ENCODE measurements at regions not wholly inside any gene's neighbourhood (a gene's known extent, or its start where the extent isn't known, plus 50 kb on each side); places are given as distances from the start of the nearest gene placed in this dataset.
"Not testable (repeated sequence)": the region's sequence is repeated elsewhere in the genome, so short reads cannot be mapped to it uniquely, and the experiment has no call there.

DNA sequence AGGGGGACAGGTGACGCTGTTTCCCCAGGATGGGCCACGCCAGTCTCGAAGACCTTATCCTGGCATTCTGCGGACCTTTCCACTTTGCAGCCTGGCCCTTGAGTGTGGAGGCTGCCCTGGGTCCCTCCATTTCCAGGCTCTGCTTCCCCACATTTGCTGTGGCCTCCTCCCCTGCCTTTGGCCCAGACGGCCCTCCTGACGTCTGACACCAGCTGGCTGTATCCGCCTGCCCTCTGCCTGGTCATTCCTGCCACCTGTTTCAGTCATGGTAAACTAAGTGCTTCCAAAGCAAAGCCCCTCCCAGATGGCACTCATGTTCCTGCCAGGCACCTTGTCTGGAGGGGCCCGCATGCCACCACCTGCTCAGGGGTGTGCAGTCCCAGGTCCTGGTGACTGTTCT lies 95.1 kb downstream of the ASB1 start:
- DNase-seq: no peak

- DNase-seq: no peak
Measured at GRCh38 chr2:238523158-238524110, 96.7 kb downstream of the ASB1 start.

DNA sequence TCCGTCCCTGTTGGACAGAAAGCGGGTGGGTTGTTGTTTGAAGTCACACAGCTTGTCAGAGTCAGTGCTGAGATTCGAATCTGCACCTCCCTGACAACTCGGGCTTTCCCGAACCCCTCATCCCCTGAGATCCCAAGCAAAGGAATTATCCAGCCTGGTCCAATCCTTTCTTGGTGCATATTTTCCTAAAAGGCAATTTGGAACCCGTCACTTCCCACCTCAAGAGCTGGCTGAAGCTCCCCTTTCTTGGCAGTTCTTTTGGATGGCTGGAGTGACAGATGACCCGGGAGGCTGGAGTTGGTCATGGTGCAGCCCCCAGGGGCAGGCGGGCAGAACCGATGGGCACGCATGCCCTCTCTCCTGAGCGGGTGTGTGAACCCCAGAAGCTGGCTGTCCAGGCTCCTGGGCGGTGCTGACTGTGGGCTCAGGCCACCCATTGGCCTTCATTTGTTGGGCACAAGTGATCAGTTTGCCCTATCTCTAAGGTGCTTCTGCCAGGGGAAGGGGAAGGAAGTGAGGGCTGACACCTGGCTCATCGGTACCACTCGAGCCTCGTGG lies 97.8 kb downstream of the ASB1 start:
- DNase-seq: no peak

GRCh38 chr2:238525990-238526389 lies 99.3 kb downstream of the ASB1 start:
- DNase-seq: peak; percentile 31

- DNase-seq: no peak
Measured at GRCh38 chr2:238527565-238527964, 100.8 kb downstream of the ASB1 start.

DNA sequence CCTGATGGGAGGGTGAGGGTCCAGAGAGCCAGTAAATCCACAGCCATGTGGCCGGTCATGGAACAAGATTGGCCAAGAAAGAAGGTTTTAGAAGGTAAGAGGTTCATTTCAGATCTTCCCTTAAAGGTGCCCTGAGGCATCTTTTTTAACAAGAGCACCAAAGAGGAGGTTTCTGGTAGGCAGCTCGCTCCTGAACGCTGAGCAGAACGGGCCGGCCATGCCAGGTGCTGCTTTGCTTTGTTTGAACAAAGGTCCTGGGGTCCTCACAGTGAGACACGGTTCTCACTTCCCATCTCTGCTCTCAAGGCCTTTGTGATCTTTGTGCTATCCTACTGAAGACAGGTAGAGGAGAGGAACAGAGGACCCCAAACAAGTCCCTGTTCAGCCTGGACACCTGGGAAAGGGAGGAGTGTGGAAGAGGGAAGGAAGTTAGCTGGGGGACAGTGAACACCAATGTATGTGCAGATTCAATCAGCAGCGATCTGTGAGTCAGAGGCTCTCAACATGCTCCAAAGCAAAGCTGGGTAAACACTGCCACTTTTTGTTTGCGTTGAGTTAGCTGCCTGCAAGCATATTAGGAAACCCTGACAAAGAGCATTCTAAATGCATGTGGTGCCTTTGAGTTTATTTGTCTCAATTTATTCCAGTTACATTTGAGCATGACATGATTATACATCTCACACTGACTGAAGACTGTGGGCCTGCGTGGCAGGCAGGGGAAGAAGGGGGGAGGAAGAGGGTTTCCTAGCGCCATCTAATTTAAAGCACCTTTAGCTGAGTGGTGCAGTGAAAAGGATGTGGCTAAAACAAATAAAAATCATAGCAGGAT lies 102.4 kb downstream of the ASB1 start:
- no peak for DNase-seq

DNA sequence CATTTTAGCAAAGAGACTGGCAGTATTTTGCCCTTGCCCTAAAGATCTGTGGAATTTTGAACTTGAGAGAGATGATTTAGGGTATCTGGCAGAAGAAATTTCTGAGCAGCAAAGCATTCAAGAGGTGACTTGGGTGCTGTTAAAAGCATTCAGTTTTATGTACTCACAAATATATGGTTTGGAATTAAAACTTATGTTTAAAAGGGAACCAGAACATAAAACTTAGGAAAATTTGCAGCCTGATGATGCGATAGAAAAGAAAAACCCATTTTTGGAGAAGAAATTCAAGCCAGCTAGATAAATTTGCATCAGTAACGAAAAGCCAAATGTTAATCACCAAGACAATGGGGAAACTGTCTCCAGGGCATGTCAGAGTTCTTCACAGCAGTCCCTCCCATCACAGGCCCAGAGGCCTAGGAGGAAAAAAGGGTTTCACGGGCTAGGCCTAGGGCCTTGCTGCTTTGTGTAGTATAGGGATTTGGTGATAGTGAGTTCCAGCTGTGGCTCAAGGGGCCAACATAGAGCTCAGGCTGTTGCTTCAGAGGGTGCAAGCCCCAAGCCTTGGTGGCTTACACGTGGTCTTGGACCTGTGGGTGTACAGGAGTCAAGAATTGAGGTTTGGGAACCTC lies 104.4 kb downstream of the ASB1 start:
- not testable (repeated sequence) for DNase-seq

DNA sequence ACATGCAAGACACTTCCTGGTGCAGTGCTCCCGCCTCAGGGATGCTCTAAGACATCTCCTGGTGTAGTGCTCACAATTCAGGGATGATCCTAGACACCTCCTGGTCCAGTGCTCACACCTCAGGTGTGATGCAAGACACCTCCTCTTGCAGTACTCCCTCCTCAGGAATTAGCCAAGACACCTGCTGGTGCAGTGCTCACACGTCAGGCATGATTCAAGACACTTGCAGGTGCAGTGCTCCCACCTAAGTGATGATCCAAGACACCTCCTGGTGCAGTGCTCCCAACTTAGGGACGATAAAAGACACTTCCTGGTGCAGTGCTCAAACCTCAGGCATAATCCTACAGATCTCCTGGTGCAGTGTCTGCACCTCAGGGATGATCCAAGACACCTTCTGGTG lies 117.0 kb downstream of the ASB1 start:
- DNase-seq: not testable (repeated sequence)

DNA sequence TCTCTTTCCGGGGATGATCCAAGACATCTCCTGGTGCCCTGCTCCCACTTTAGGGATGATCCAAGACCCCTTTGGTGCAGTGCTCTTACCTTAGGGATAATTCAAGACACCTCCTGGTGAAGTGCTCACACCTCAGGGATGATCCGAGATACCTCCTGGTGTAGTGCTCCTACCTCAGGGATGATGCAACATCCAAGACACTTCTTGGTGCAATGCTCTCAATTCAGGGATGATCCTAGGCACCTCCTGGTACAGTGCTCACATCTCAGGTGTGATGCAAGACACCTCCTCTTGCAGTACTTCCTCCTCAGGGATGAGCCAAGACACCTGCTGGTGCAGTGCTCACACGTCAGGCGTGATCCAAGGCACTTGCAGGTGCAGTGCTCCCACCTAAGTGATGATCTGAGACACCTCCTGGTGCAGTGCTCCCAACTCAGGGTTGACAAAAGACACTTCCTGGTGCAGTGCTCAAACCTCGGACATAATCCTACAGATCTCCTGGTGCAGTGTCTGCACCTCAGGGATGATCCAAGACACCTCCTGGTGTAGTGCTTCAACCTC lies 122.3 kb downstream of the ASB1 start:
- DNase-seq: no peak

- no peak for DNase-seq
Measured at GRCh38 chr2:238549866-238550265, 123.1 kb downstream of the ASB1 start.

DNA sequence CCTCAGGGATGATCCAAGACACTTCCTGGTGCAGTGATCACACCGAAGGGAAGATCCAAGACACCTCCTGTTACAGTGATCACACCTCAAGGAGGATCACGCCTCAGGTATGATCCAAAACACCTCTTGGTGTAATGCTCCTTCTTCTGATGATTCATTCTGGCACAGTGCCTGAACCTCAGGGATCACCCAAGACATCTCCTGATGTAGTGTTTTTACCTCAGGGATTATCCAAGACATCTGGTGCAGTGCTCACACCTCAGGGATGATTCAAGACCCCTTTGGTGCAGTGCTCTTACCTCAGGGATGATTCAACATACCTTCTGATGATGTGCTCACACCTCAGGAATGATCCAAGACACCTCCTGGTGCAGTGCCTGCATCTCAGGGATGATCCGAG lies 124.4 kb downstream of the ASB1 start:
- DNase-seq: no peak

DNA sequence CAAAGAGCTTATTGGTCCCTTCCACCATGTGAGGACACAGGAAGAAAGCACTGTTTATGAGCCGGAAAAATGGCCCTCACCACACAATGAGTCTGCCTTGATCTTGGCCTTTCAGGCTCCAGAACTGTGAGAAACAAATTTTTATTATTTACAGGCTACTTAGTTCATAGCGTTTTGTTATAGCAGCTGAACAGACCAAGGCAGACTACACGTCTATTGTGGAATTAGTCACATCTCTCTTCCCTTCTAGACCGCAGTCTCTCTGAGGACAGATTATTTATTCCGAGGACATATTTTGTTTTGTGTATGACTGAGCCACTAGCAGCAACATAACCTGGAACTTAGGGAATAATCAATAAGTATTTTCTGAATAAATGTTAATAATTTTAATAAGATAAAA lies 125.5 kb downstream of the ASB1 start:
- DNase-seq: no peak

DNA sequence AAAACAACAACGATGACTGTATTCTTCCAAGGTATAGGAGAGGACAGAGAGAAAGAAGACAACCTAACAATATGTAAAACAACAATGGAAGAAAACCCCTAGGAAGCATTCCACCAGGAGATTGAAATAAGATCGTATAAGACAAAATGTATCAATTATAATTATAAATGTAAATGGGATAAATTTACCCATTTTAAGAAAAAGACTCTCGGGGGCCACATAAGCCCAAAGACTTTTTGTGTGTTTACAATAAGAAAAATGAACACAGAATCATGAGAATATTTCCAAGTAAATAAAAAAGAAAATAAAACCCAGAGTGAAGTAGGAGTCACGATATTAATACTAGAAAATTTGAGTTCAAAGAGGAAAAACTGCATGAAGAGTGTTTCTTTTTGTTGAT lies 126.4 kb downstream of the ASB1 start:
- no peak for DNase-seq

- no peak for DNase-seq
Measured at GRCh38 chr2:238554468-238555315, 128.0 kb downstream of the ASB1 start.

- no peak for DNase-seq
Measured at GRCh38 chr2:238555786-238556542, 129.2 kb downstream of the ASB1 start.

DNA sequence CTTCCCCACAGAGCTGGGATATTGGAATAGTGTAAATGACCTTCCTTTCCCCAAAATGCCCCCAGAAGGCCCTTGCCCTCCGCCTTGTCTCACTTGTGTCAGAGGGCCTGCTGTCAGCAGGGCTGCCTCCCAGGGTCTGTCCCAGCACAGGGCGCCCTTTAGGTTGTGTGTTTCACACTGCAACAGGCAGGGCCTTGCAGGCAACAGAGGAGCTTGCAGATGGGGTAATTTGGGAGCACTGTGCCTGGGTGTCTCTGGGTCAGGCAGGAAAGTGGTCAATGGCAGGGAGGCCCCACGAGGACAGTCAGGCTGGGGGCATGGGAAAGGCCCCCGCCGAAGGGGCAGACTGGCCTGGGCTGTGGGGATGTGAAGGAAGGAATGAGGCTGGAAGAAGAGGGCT lies 130.7 kb downstream of the ASB1 start:
- no peak for DNase-seq

- DNase-seq: no peak
Measured at GRCh38 chr2:238557936-238558335, 131.2 kb downstream of the ASB1 start.

DNA sequence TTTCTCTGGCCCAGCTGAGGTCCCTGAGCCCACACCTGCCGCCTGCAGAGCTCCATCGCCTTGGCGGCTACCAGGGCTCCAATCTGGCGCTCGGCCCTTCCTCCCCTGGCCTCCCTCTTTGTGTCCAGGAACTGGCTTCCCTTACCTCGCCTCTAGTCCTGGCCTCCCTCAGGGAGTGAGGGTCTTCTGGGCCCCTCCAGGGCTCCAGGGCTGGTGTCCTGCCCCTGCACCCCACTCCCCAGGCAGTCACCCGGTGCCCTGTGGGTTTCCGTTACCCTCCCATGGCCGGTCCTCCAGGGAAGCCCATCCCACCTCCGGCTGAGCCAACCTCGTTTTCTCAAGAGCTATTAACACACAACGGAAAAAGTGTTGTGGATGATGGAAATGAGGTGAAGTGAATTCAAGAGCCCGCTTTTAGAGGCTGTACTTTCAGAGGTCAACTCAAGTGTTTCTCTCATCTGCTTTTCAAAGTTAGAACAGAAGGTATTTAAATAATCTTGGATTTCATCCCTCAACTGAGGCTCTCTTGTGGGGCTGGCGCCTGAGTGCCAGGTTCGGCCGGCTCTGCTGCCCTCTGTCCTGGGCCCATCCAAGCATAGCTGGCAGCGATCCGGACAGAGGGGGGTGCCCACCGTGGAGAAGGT lies 131.9 kb downstream of the ASB1 start:
- no peak for DNase-seq

- DNase-seq: no peak
Measured at GRCh38 chr2:238560234-238560633, 133.5 kb downstream of the ASB1 start.

DNA sequence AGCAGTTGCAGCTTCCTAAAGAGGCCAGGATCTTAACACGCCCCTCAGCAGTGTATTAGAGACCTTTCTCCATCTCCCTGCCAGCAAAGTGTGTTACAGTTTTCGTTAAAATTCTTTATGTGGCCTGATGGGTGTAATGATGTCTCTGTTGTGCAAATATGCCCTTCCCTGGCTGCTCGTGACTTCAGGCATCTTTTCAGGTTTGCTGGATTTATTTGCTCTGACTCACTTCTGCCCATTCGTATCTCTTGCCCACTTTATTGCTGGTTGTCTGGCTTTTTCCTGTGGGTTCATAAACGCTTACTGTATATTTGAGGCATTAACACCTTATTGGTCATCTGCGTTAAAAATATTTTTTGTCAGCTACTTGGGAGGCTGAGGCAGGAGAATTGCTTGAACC lies 134.5 kb downstream of the ASB1 start:
- no peak for DNase-seq

DNA sequence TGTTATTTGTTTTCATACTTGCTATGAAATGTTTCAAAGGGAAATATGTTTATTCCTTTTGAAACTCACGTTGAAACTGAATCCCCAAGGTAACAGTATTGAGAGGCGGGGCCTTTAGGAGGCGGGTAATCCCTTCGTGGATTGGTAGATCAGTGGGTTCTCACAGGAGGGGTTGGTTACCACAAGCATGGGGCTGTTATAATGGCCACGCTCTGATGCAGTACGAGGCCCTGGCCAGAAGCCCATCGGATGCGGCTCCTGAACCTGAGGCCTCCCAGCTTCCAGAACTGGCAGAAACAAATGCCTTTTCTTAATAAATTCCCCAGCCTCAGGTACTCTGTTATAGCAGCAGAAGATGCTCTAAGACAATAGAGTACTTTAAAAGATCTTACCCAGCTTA lies 135.7 kb downstream of the ASB1 start:
- no peak for DNase-seq
